Urinary bladder (tissue), 3 donors: ENCODE measurements at regions not wholly inside any gene's neighbourhood (a gene's known extent, or its start where the extent isn't known, plus 50 kb on each side); places are given as distances from the start of the nearest gene placed in this dataset.

ENCODE experiments used
- DNase-seq: peaks from one replicate; pipeline ENCODE4 v3.0.0-alpha.2; 2015; ENCODE audit errors: extremely low spot score
- H3K27ac ChIP-seq: one replicate; pipeline ENCODE4 v1.5.1; 2013; ENCODE audit warnings: low read depth, mild to moderate bottlenecking, moderate library complexity
- H3K36me3 ChIP-seq: one replicate; pipeline ENCODE4 v1.6.1; 2013; ENCODE audit warnings: mild to moderate bottlenecking, moderate library complexity; ENCODE audit not compliant: insufficient read depth
- H3K4me1 ChIP-seq: one replicate; pipeline ENCODE4 v1.6.1; 2013; ENCODE audit warnings: mild to moderate bottlenecking, moderate library complexity; ENCODE audit not compliant: insufficient read depth
- H3K4me3 ChIP-seq: one replicate; pipeline ENCODE4 v1.5.1; 2013; ENCODE audit warnings: low read depth, low read length
- WGBS: extraction: QIAGEN DNeasy Blood & Tissue Kit; methylation state at CpG from one replicate; pipeline ENCODE4 v1.1.7; 2013; 5-methylcytosine and 5-hydroxymethylcytosine counted together
- donor health status: healthy with polysubstance abuse.
- donor health status: healthy.

GRCh38 chr12:130086248-130086647 is 76.0 kb upstream of the FZD10 start:
- 20% methylated on average over 11 of the region's 11 CpGs for WGBS
- DNase-seq: no peak
- no peaks in the 10 kb centered on the region for H3K4me1 ChIP-seq
- no peak overlapping the region for H3K4me3 ChIP-seq
- H3K27ac ChIP-seq: peak overlapping the region; percentile 49
- H3K36me3 ChIP-seq: no peaks in the 10 kb centered on the region

- H3K4me1 ChIP-seq: no peaks in the 10 kb centered on the region
- no peak overlapping the region for H3K4me3 ChIP-seq
- no peak overlapping the region for H3K27ac ChIP-seq
- H3K36me3 ChIP-seq: no peaks in the 10 kb centered on the region
- no peak for DNase-seq
- 34% methylated on average over 8 of the region's 8 CpGs for WGBS
Measured at GRCh38 chr12:130086797-130087196, 75.5 kb upstream of the FZD10 start.

- Histone ChIP-seq H3K4me3 (no peak overlapping the region), H3K4me1 (no peaks in the 10 kb centered on the region), H3K27ac (peak overlapping the region; percentile 68), H3K36me3 (no peaks in the 10 kb centered on the region)
- no peak for DNase-seq
- WGBS: 71% methylated on average over 11 of the region's 11 CpGs
Measured at GRCh38 chr12:130087222-130087621, 75.0 kb upstream of the FZD10 start.

GRCh38 chr12:130088504-130088903 is 73.8 kb upstream of the FZD10 start:
- DNase-seq: no peak
- Histone ChIP-seq H3K4me3 (no peak overlapping the region), H3K27ac (no peak overlapping the region), H3K4me1 (no peaks in the 10 kb centered on the region), H3K36me3 (no peaks in the 10 kb centered on the region)
- WGBS: 76% methylated on average over 11 of the region's 11 CpGs

- no peak overlapping the region for H3K4me3 ChIP-seq
- 94% methylated on average over 2 of the region's 2 CpGs for WGBS
- no peak overlapping the region for H3K27ac ChIP-seq
- no peaks in the 10 kb centered on the region for H3K36me3 ChIP-seq
- DNase-seq: no peak
- no peaks in the 10 kb centered on the region for H3K4me1 ChIP-seq
Measured at GRCh38 chr12:130090542-130090941, 71.7 kb upstream of the FZD10 start.

DNA sequence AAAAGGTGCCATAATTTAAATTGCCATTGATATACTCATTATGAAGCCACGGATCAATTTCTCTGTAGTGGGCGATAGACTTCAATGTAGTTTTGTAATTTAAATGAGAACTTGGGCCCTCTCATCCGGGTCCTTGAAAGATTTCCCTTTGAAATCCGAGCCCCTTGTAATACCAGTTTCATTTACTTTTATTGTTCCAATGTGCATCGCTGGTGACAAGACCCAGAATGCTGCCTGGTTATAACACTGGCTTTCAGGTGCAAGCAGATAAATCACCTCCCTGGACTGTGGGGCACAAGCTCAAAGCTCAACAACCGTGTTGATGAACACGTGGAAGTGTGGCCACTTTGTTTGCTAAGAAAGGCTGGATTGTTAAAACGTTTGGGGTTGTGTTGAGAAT is 68.9 kb upstream of the FZD10 start:
- 33% methylated on average over 8 of the region's 8 CpGs for WGBS
- Histone ChIP-seq H3K4me1 (no peaks in the 10 kb centered on the region), H3K27ac (no peak overlapping the region), H3K36me3 (no peaks in the 10 kb centered on the region), H3K4me3 (no peak overlapping the region)
- no peak for DNase-seq

- Histone ChIP-seq H3K4me1 (no peaks in the 10 kb centered on the region), H3K27ac (no peak overlapping the region), H3K36me3 (no peaks in the 10 kb centered on the region), H3K4me3 (no peak overlapping the region)
- no peak for DNase-seq
- WGBS: 79% methylated on average over 8 of the region's 8 CpGs
Measured at GRCh38 chr12:130097342-130097741, 64.9 kb upstream of the FZD10 start.

DNA sequence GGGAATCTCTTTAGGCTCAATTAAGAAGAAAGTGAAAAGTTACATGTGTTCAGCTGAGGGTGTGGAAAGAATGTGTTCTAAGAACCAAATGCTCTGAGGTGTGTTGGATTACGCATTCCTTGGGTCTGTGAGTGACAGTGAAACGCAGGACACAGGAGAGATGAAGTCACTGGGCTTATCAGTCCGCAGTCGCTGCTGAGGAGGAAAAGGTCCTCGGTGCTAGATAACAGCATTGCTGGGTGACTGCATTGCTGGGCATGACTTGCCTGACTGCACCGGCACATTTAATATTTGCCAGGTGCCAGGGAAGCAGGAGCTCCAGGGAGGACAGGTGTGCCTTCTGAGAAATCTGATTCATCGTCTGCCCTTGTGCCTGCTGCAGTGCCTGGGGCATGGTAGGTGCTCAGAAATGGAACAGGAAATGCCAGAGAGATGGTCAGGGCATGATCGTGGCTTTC is 64.4 kb upstream of the FZD10 start:
- H3K4me3 ChIP-seq: no peak overlapping the region
- H3K4me1 ChIP-seq: no peaks in the 10 kb centered on the region
- no peak for DNase-seq
- H3K27ac ChIP-seq: no peak overlapping the region
- H3K36me3 ChIP-seq: no peaks in the 10 kb centered on the region
- WGBS: 54% methylated on average over 8 of the region's 8 CpGs

- no peaks in the 10 kb centered on the region for H3K4me1 ChIP-seq
- H3K4me3 ChIP-seq: no peak overlapping the region
- DNase-seq: no peak
- H3K27ac ChIP-seq: no peak overlapping the region
- WGBS: 92% methylated on average over 11 of the region's 11 CpGs
- no peaks in the 10 kb centered on the region for H3K36me3 ChIP-seq
Measured at GRCh38 chr12:130098301-130099005, 63.8 kb upstream of the FZD10 start.

DNA sequence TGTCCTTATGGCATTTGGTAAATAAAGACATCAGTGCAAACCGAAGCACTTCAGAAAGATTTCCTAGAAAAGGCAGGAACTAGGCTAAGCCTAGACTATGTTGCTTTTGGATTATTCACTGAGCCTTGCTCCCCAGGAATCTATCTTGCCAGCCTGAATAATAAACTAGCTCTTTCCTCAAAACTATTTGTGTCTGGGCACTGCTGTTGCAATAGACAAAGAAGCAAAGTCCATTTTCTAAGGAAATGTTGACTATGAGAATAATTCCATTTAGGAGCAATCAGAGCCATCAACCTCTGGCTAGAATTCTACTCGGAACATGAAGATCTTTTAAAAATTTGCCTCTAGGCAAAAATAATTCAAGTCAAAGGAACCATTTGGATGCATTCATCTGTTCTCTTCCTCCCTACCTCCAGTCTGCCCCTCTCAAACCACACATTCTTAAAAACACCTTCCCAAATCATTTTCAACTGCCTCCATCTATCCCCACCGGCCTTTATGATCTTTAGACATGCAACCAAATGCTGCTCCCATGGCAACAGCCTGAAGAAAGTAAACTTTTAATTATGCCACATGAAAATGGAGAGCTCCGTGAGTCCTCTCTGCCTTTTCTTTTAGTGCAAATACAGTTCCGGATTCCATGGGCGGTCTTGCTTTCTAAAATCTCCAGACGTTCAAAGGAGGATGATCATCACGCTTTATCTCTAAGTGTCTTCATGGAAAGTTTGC is 61.5 kb upstream of the FZD10 start:
- no peaks in the 10 kb centered on the region for H3K36me3 ChIP-seq
- H3K4me1 ChIP-seq: no peaks in the 10 kb centered on the region
- no peak for DNase-seq
- H3K4me3 ChIP-seq: no peak overlapping the region
- H3K27ac ChIP-seq: no peak overlapping the region
- WGBS: 50% methylated on average over 8 of the region's 8 CpGs

DNA sequence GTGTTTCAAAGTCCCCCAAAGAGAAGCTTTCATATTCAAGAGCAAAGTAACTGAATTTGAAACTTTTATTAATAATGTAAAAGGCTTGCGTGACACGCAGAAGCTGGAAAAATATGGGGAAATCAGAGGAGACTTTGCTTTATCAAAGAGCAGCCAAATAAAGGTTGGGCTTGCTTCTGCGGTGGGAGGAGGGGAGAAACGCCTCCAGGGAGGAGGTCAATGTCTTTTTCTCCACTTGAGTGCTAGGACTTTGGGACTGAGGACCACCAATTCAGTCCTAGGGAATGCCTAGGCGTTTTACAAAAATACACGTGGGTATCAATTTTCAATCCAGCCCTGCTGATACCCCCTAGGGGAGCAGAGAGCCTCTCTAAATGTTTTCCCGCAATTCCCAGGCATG is 60.9 kb upstream of the FZD10 start:
- no peak overlapping the region for H3K4me3 ChIP-seq
- H3K36me3 ChIP-seq: no peaks in the 10 kb centered on the region
- H3K4me1 ChIP-seq: no peaks in the 10 kb centered on the region
- DNase-seq: no peak
- no peak overlapping the region for H3K27ac ChIP-seq
- WGBS: 32% methylated on average over 7 of the region's 7 CpGs

- Histone ChIP-seq H3K4me3 (no peak overlapping the region), H3K4me1 (no peaks in the 10 kb centered on the region), H3K27ac (no peak overlapping the region), H3K36me3 (no peaks in the 10 kb centered on the region)
- no peak for DNase-seq
- 80% methylated on average over 3 of the region's 3 CpGs for WGBS
Measured at GRCh38 chr12:130102266-130102665, 60.0 kb upstream of the FZD10 start.

DNA sequence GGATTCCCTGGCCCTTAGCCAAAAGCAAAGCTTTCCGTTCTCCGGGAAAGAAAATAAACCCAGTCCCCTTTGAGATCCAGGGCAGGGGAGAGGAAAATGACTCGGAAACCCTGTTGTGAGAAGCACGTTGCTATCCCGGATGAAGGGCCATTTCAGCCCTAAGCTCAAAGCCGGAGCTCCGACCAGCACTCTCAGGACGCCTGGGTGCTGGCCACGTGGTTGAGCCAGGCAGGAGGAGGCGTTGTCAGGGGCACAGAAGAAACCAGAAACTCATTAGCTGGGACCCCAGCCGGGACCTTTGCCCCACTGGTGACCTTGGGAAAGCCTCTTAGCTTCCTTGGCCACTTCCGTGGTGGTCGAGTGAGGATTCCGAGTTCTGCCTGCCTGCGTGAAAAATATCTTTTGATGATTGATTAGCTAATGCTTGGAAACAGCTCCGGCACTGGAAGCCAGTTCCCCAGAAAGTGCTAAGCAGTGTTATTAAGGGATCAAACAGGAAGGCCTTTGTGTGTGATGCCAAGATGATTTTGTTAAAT is 57.6 kb upstream of the FZD10 start:
- 4% methylated on average over 16 of the region's 16 CpGs for WGBS
- H3K4me3 ChIP-seq: no peak overlapping the region
- no peak overlapping the region for H3K27ac ChIP-seq
- no peaks in the 10 kb centered on the region for H3K4me1 ChIP-seq
- DNase-seq: no peak
- H3K36me3 ChIP-seq: no peaks in the 10 kb centered on the region
